NT2/D1 (cell line): ENCODE measurements at regions not wholly inside any gene's neighbourhood (a gene's known extent, or its start where the extent isn't known, plus 50 kb on each side); places are given as distances from the start of the nearest gene placed in this dataset.

Experiments used
- DNase-seq: peaks from one replicate; pipeline ENCODE4 v3.0.0-alpha.2; 2011; ENCODE audit warnings: low read depth, low spot score
- H3K27me3 ChIP-seq: 2 replicates; pipeline ENCODE4 v1.6.0; 2011; ENCODE audit warnings: mild to moderate bottlenecking; ENCODE audit not compliant: insufficient read length, insufficient read depth
- H3K36me3 ChIP-seq: 2 replicates; pipeline ENCODE4 v1.6.1; 2011; ENCODE audit warnings: mild to moderate bottlenecking, low read length, mixed read lengths; ENCODE audit not compliant: insufficient read depth, insufficient read length
- H3K4me1 ChIP-seq: 2 replicates; pipeline ENCODE4 v1.5.1; 2011; ENCODE audit not compliant: insufficient read depth, insufficient read length
- H3K4me3 ChIP-seq: 2 replicates; pipeline ENCODE4 v1.5.1; 2011; ENCODE audit warnings: low read depth; ENCODE audit not compliant: insufficient read length
- H3K9ac ChIP-seq: 2 replicates; pipeline ENCODE4 v1.6.0; 2011; ENCODE audit warnings: low read depth; ENCODE audit not compliant: insufficient read length
- H3K9me3 ChIP-seq: 2 replicates; pipeline ENCODE4 v1.5.1; 2011; ENCODE audit warnings: mild to moderate bottlenecking, low read length; ENCODE audit not compliant: insufficient read depth
- SUZ12 ChIP-seq: IDR thresholded peaks from 2 replicates; pipeline ENCODE4 v1.6.1; 2011; ENCODE audit not compliant: insufficient read length, insufficient read depth; ENCODE audit errors: extremely low read depth
- YY1 ChIP-seq: IDR thresholded peaks from 2 replicates; pipeline ENCODE4 v1.6.1; 2011; ENCODE audit not compliant: insufficient read length, insufficient read depth
- ZNF274 ChIP-seq: IDR thresholded peaks from 2 replicates; pipeline ENCODE4 v1.6.1; 2011; ENCODE audit warnings: mild to moderate bottlenecking, low read depth, low read length

DNA sequence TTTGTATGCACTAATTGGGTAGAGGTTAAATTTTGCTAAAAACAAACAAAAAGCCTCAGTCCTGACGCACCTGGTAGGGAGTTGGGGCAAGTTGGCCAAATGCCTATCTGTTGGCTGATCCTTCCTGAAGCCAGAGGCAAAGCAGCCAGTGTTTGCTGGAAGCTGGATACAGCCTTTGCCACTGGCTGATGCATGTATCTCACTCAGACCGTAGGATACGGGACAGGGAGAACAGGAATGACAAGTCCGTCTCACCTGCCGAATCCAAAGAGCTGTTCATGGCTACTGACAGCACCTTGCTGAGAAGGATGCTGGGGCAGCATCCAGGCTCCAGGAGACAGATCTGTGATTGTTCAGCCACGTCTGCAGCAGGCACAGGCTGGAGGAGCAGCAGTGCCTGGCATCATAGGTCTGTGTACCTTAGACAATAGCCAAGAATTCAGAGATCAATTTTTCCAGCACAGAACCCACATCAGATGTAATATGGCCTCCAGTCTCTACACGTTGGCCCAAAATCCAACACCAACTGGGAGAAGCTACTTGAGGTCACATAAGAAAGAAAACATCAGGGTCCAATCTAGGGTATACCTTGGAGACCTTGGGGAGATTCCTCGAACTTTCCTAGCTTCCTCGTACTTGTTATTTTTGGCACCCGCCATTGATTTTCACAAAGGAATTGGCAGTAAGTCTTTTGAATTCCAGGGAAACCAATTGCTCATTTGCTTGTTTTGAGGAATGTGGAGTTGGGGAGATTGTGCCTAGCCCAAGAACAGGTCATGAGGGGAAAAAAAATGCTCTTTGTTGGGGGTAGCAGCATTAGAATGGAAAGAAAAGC is 108.5 kb upstream of the ARMC2 start:
- H3K4me1 ChIP-seq = no peaks in the 10 kb centered on the region
- H3K4me3 ChIP-seq = no peak overlapping the region
- no peaks in the 10 kb centered on the region for H3K36me3 ChIP-seq
- no peaks in the 10 kb centered on the region for H3K9me3 ChIP-seq
- no peak overlapping the region for H3K9ac ChIP-seq
- H3K27me3 ChIP-seq = no peaks in the 10 kb centered on the region
- TF ChIP-seq ZNF274 (no peak), YY1 (no peak), SUZ12 (no peak)
- no peak for DNase-seq

DNA sequence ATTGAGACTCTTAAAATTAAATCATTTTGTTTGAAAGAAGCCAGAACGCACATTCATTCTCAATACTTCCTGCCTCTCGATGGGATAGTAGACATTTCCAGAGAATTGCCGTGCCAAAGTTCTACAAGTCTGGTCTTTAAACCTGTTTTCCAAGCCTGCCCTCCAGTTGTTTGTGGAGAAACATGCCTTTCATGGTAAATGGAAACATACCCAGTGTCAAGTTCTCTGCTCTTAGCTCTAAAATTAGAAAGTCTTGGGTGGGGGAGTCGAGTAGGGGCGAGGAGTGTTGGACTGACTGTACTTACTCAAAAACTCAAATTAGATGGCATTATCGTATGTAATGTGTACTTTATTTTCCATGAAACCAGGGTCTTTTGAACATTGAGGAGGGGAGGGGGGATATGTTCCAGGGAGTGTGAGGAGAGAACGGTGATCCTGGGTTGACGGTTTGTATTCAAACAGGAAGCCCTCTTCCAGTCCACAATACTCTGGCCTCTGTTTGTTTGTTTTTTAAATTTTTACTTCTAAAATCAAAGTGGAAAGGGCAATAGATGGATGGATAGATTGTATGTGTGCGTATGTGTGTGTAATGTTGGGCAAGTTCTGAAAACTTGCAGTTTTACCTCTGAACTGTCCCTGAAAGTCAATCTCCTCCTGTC is 106.8 kb upstream of the ARMC2 start:
- no peaks in the 10 kb centered on the region for H3K27me3 ChIP-seq
- no peak overlapping the region for H3K9ac ChIP-seq
- DNase-seq = no peak
- H3K9me3 ChIP-seq = no peaks in the 10 kb centered on the region
- no peak overlapping the region for H3K4me3 ChIP-seq
- TF ChIP-seq ZNF274 = no peak
- TF ChIP-seq SUZ12 = no peak
- TF ChIP-seq YY1 = no peak
- H3K36me3 ChIP-seq = no peaks in the 10 kb centered on the region
- no peaks in the 10 kb centered on the region for H3K4me1 ChIP-seq

DNA sequence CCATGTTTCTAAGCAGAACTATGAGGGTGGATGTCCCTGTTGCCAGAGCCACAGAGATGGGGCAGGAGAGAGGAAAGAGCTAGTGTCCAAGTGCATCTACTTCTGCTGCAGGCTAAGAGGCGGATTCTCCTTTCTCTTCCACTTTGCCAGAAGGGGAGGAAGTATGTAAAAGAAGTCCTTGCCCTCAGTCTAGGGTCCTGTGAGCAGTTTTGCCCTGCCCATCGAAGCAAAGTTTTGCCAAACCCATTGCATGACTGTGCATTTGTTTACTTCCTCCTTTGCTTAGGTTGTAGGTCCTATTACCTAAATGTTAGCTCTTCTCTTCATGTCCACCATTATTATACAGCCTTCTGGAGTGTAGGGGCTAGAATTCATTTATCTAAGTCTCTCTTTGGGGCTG is 106.2 kb upstream of the ARMC2 start:
- Histone ChIP-seq H3K4me3 (no peak overlapping the region), H3K9me3 (no peaks in the 10 kb centered on the region), H3K9ac (no peak overlapping the region), H3K36me3 (no peaks in the 10 kb centered on the region), H3K4me1 (no peaks in the 10 kb centered on the region), H3K27me3 (no peaks in the 10 kb centered on the region)
- no peak for DNase-seq
- no peak for TF ChIP-seq YY1
- no peak for TF ChIP-seq ZNF274
- TF ChIP-seq SUZ12 = no peak

- TF ChIP-seq SUZ12 = no peak
- no peak for TF ChIP-seq YY1
- TF ChIP-seq ZNF274 = no peak
- DNase-seq = no peak
- Histone ChIP-seq H3K27me3 (no peaks in the 10 kb centered on the region), H3K36me3 (no peaks in the 10 kb centered on the region), H3K9ac (no peak overlapping the region), H3K9me3 (no peaks in the 10 kb centered on the region), H3K4me3 (no peak overlapping the region), H3K4me1 (no peaks in the 10 kb centered on the region)
Measured at GRCh38 chr6:108744244-108744972, 103.8 kb upstream of the ARMC2 start.

DNA sequence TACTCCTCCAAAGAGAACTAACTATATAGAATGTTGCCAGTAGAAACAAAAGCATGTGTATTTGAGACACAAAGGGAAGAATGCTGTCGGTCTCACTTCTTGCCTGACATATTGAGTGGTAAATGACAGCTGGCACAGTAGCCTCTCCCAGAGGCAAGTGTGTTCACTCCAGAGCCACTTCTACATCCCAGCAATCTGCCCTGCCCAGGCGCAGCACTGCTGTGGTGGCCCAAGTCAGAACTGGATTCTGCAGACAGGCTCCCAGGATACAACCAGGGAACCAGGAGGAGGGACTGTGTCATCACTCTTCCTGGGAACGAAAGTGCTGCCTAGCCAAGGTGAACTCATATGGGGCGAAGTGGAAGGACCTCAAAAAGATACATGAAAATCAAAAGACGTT is 103.2 kb upstream of the ARMC2 start:
- Histone ChIP-seq H3K4me1 (no peaks in the 10 kb centered on the region), H3K9me3 (no peaks in the 10 kb centered on the region), H3K9ac (no peak overlapping the region), H3K36me3 (no peaks in the 10 kb centered on the region), H3K27me3 (no peaks in the 10 kb centered on the region), H3K4me3 (no peak overlapping the region)
- DNase-seq = no peak
- TF ChIP-seq YY1 = no peak

GRCh38 chr6:108745664-108746336 is 102.4 kb upstream of the ARMC2 start:
- Histone ChIP-seq H3K36me3 (no peaks in the 10 kb centered on the region), H3K4me3 (no peak overlapping the region), H3K9me3 (no peaks in the 10 kb centered on the region), H3K9ac (no peak overlapping the region), H3K4me1 (no peaks in the 10 kb centered on the region), H3K27me3 (no peaks in the 10 kb centered on the region)
- DNase-seq = no peak
- TF ChIP-seq SUZ12 (no peak), ZNF274 (no peak), YY1 (no peak)
